HepG2 (cell line): ENCODE measurements at regions not wholly inside any gene's neighbourhood (a gene's known extent, or its start where the extent isn't known, plus 50 kb on each side); places are given as distances from the start of the nearest gene placed in this dataset.

Source experiments
- ATAC-seq: fragments of 200-7000 bp; cut with Tn5 transposase; 3 replicates; pipeline ENCODE4 v1.9.1; 2020; ENCODE audit warnings: mild to moderate bottlenecking, moderate library complexity
- BruUV-seq: library from RNA; stranded (reverse); fragments of 400-500 nt; replicated peaks from 2 replicates; lab custom pipeline; 2021; lab: Mats Ljungman, UMichigan
- CTCF ChIA-PET: fragments of 300-600 bp; formaldehyde crosslinking; extraction: SDS; loops from one replicate; lab custom pipeline; 2021; ENCODE audit warnings: low total read pairs, inconsistent platforms, low intra/inter-chr PET ratio; lab: Yijun Ruan, JAX
- POLR2A ChIA-PET: fragments of 350-600 bp; sonication (Branson Sonifier 250); formaldehyde crosslinking; loops from one replicate; lab custom pipeline; 2020; ENCODE audit warnings: antibody characterized with exemption, inconsistent platforms; lab: Yijun Ruan, JAX
- DNase-seq: peaks from one replicate; pipeline ENCODE4 v3.0.0-alpha.2; 2015; ENCODE audit warnings: low spot score
- FAIRE-seq: peaks from 3 replicates; lab custom pipeline; 2011; peaks lifted over from hg19 to GRCh38; lab: Jason Lieb, UNC
- H2AFZ ChIP-seq: one replicate; pipeline ENCODE4 v1.6.1; 2011; ENCODE audit warnings: low read length, inconsistent platforms
- H3K27ac ChIP-seq: fragments of 300-600 bp; 3 replicates; pipeline ENCODE4 v1.8.0; 2011; ENCODE audit warnings: mixed run types, mild to moderate bottlenecking, mixed read lengths, low read length, inconsistent platforms; ENCODE audit not compliant: insufficient read depth; ENCODE audit errors: extremely low read length
- H3K27me3 ChIP-seq, 2 experiments: fragments of 200-600 bp in 1 of 2; 2 replicates in 1 of 2; 3 replicates in 1 of 2; pipeline versions ENCODE4 v1.6.0 to v1.8.0; 2011; ENCODE audit warnings: low read length in 2 of 2, mild to moderate bottlenecking in 2 of 2, moderate library complexity in 2 of 2, inconsistent platforms in 1 of 2; ENCODE audit not compliant: insufficient read depth in 2 of 2, control insufficient read depth in 1 of 2
- H3K36me3 ChIP-seq, 2 experiments: fragments of 200-600 bp in 1 of 2; replicated peaks in 1 of 2; 2 replicates in 1 of 2; 3 replicates in 1 of 2; pipeline versions ENCODE4 v1.5.1 to v1.8.0; 2011; ENCODE audit warnings: low read length in 2 of 2, inconsistent platforms in 1 of 2; ENCODE audit not compliant: insufficient read depth in 2 of 2, control insufficient read depth in 1 of 2
- H3K4me1 ChIP-seq: 2 replicates; pipeline ENCODE4 v1.5.1; 2012; ENCODE audit warnings: low read length, inconsistent platforms; ENCODE audit not compliant: insufficient read depth
- H3K4me2 ChIP-seq: 2 replicates; pipeline ENCODE4 v1.6.0; 2011; ENCODE audit warnings: low read depth, low read length, inconsistent platforms
- H3K4me3 ChIP-seq, 3 experiments: fragments of 200-600 bp in 1 of 3; sonication (generic), shearing (Covaris generic) in 1 of 3; replicated peaks in 1 of 3; 2 replicates each; pipeline ENCODE4 v1.5.1; 2011 to 2016; ENCODE audit warnings: low read length in 3 of 3, inconsistent platforms in 2 of 3, low read depth in 2 of 3, mild to moderate bottlenecking in 2 of 3, control low read depth in 1 of 3, mixed read lengths in 1 of 3; ENCODE audit not compliant: insufficient read depth in 1 of 3
- H3K79me2 ChIP-seq: one replicate; pipeline ENCODE4 v1.6.1; 2011; ENCODE audit warnings: low read length, inconsistent platforms; ENCODE audit not compliant: insufficient read depth
- H3K9ac ChIP-seq: 2 replicates; pipeline ENCODE4 v1.6.0; 2011; ENCODE audit warnings: mild to moderate bottlenecking, low read depth, low read length, inconsistent platforms; ENCODE audit not compliant: insufficient read depth
- H3K9me3 ChIP-seq: 2 replicates; pipeline ENCODE4 v1.5.1; 2012; ENCODE audit warnings: mild to moderate bottlenecking, low read length
- H4K20me1 ChIP-seq: 2 replicates; pipeline ENCODE4 v1.6.0; 2011; ENCODE audit warnings: inconsistent platforms, mild to moderate bottlenecking, low read length, moderate library complexity; ENCODE audit not compliant: insufficient read depth
- AHR ChIP-seq: IDR thresholded peaks from 2 replicates; pipeline ENCODE4 v1.6.1; 2018; ENCODE audit warnings: missing genetic modification reagents, missing compliant biosample characterization
- MAFF ChIP-seq: IDR thresholded peaks from 2 replicates; pipeline ENCODE4 v1.6.1; 2011; ENCODE audit warnings: low read depth, low read length, improper control_type of control experiment
- MAFK ChIP-seq, 2 experiments: IDR thresholded peaks in 1 of 2; conservative IDR thresholded peaks in 1 of 2; 2 replicates each; pipeline ENCODE4 v1.6.1; 2011; ENCODE audit warnings: improper control_type of control experiment in 2 of 2, low read length in 2 of 2
- MAZ ChIP-seq, 2 experiments: sonication (generic) in 1 of 2; formaldehyde crosslinking in 1 of 2; IDR thresholded peaks; 2 replicates each; pipeline versions ENCODE4 v1.5.0 to v1.6.1; 2012 to 2020; ENCODE audit warnings: low read depth in 2 of 2, mild to moderate bottlenecking in 2 of 2, borderline replicate concordance in 1 of 2, improper control_type of control experiment in 1 of 2, low read length in 1 of 2, missing genetic modification reagents in 1 of 2, moderate library complexity in 1 of 2
- MZF1 ChIP-seq: sonication (generic); formaldehyde crosslinking; IDR thresholded peaks from 2 replicates; pipeline ENCODE4 v1.8.1; 2023; ENCODE audit warnings: mild to moderate bottlenecking, missing genetic modification reagents, borderline replicate concordance
- TGIF2 ChIP-seq: IDR thresholded peaks from 2 replicates; pipeline ENCODE4 v1.6.1; 2016; ENCODE audit warnings: control low read depth, missing compliant biosample characterization
- ZNF570 ChIP-seq: sonication (generic); formaldehyde crosslinking; IDR thresholded peaks from 2 replicates; pipeline ENCODE4 v1.4.0; 2020; ENCODE audit warnings: mild to moderate bottlenecking, missing genetic modification reagents, borderline replicate concordance
- WGBS: methylation state at CpG from one replicate; pipeline ENCODE4 v1.1.6; 2017; ENCODE audit warnings: low lambda C conversion rate; 5-methylcytosine and 5-hydroxymethylcytosine counted together
- in situ Hi-C: cut with HindIII; loops from 2 replicates; pipeline ENCODE4 v1.10.0; 2017; ENCODE audit warnings: low pct_unique_long_range_greater_than_20kb; ENCODE audit not compliant: extremely low pct_ligation_motif_present
- intact Hi-C: fragments of 100-400 bp; cut with micrococcal nuclease; formaldehyde crosslinking; loops from one replicate; pipeline ENCODE4 v1.10.0; 2022; ENCODE audit not compliant: unreplicated experiment
- TF ChIP-seq, protein P1 (sequence below): sonication (generic); formaldehyde crosslinking; IDR thresholded peaks from 2 replicates; pipeline ENCODE4 v1.8.0; 2022; ENCODE audit warnings: missing genetic modification reagents, mild to moderate bottlenecking, borderline replicate concordance
- TF ChIP-seq, protein P2 (sequence below): sonication (generic); formaldehyde crosslinking; IDR thresholded peaks from 2 replicates; pipeline ENCODE4 v1.4.0; 2020; ENCODE audit warnings: missing genetic modification reagents, borderline replicate concordance

DNA sequence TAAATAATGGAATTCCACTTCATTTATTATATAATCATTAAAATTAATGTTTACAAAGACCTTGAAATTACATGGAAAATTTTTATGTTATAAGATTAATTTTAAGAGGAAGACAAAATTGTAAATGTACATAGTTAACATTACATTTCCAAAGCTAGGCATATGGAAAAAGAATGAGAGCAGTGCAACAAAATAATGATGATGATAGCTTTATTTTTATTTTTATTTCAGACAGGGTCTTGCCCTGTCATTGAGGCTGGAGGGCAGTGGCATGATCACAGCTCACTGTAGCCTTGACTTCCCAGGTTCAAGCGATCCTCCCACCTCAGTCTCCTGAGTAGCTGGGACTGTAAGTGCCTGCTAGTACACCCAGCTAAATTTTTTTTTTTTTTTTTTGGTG, 61.2 kb upstream of the ZCCHC2 start:
- H3K27ac ChIP-seq: peak overlapping the region; percentile 95
- H2AFZ ChIP-seq: no peak overlapping the region
- peak overlapping the region; percentile 64 for H3K4me2 ChIP-seq
- no peaks in the 10 kb centered on the region for H3K9me3 ChIP-seq
- FAIRE-seq: no peak
- ChIA-PET CTCF (interaction anchor here (1.8 kb wide), 1 partner anchor 9 kb away, joined by 8 read pairs; no protein-coding TSS in a partner anchor), POLR2A (interaction anchor here (0.9 to 4.1 kb wide), 7 partner anchors 9 to 65 kb away, joined by 3 to 12 read pairs (median 5); partner anchors contain the start of gene ZCCHC2)
- DNase-seq: no peak
- in situ Hi-C loops: no loop called here
- 0 out of 2 replicates have a peak, but pooled peaks have one; percentile 13 for TF ChIP-seq MAFF
- TF ChIP-seq AHR (CRISPR knock-in tag): no peak
- no peak for TF ChIP-seq ZNF570 (CRISPR knock-in tag)
- TF ChIP-seq, protein P1, sequence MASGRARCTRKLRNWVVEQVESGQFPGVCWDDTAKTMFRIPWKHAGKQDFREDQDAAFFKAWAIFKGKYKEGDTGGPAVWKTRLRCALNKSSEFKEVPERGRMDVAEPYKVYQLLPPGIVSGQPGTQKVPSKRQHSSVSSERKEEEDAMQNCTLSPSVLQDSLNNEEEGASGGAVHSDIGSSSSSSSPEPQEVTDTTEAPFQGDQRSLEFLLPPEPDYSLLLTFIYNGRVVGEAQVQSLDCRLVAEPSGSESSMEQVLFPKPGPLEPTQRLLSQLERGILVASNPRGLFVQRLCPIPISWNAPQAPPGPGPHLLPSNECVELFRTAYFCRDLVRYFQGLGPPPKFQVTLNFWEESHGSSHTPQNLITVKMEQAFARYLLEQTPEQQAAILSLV: no peak
- no peak for TF ChIP-seq TGIF2 (CRISPR knock-in tag)
- peak; percentile 54 to 59; a peak in 3 of 4 replicates for TF ChIP-seq MAFK (conservative IDR thresholded peaks at IDR 0.05 in 1 of 2, IDR thresholded peaks at IDR 0.05 in 1 of 2; ENCODE audit: low read length in 2 of 2)
- 40% methylated on average over 1 of the region's 1 CpG for WGBS
- H3K79me2 ChIP-seq: peaks cover 3% of the 10 kb centered on the region
- ATAC-seq: no peak
- H3K4me3 ChIP-seq: peak overlapping the region in 2 of 3 experiments; percentile 44 to 45; a peak in 2 of 6 replicates
- BruUV-seq: no TSS peak
- H3K36me3 ChIP-seq: no peaks in the 10 kb centered on the region
- peaks cover 63% of the 10 kb centered on the region for H3K4me1 ChIP-seq
- peak overlapping the region; percentile 69 for H3K9ac ChIP-seq
- H4K20me1 ChIP-seq: no peaks in the 10 kb centered on the region
- intact Hi-C loops: loop anchor here (1.0 to 2.0 kb wide), 3 partner anchors 9 to 61 kb away; partner anchors contain the start of gene ZCCHC2
- no peaks in the 10 kb centered on the region for H3K27me3 ChIP-seq

DNA sequence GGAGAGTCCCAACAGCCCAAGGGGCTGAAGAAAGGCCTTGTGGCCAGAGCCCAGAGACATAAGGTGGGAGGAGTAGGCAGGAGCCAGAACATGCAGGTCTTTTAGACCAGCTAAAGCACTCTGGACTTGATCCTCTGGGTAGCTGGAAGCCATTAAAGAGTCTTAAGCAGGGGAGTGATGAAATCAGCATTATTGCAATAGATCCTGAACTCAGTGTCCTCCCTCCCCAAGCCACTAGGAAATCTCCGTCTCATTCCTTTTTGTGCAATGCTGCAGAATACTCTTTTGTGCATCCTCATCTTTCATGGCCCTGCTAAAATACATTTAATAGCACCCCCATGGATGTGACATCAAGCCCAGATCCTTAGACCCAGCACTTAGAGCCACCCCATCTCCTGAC, 58.6 kb upstream of the ZCCHC2 start:
- no TSS peak for BruUV-seq
- POLR2A ChIA-PET: interaction anchor here (1.2 kb wide), 1 partner anchor 58 kb away, joined by 3 read pairs; the partner anchor contains the start of gene ZCCHC2
- peaks cover 36% of the 10 kb centered on the region for H3K4me1 ChIP-seq
- in situ Hi-C loops: no loop called here
- no peak for FAIRE-seq
- DNase-seq: no peak
- intact Hi-C loops: no loop called here
- H3K36me3 ChIP-seq: no peaks in the 10 kb centered on the region
- no peak overlapping the region for H3K4me3 ChIP-seq
- no peaks in the 10 kb centered on the region for H3K79me2 ChIP-seq
- no peak for ATAC-seq
- H3K9ac ChIP-seq: no peak overlapping the region
- WGBS: 100% methylated on average over 1 of the region's 1 CpG
- H4K20me1 ChIP-seq: no peaks in the 10 kb centered on the region
- H3K27ac ChIP-seq: no peak overlapping the region
- H3K27me3 ChIP-seq: no peaks in the 10 kb centered on the region
- H3K9me3 ChIP-seq: no peaks in the 10 kb centered on the region
- TF ChIP-seq, protein P2, sequence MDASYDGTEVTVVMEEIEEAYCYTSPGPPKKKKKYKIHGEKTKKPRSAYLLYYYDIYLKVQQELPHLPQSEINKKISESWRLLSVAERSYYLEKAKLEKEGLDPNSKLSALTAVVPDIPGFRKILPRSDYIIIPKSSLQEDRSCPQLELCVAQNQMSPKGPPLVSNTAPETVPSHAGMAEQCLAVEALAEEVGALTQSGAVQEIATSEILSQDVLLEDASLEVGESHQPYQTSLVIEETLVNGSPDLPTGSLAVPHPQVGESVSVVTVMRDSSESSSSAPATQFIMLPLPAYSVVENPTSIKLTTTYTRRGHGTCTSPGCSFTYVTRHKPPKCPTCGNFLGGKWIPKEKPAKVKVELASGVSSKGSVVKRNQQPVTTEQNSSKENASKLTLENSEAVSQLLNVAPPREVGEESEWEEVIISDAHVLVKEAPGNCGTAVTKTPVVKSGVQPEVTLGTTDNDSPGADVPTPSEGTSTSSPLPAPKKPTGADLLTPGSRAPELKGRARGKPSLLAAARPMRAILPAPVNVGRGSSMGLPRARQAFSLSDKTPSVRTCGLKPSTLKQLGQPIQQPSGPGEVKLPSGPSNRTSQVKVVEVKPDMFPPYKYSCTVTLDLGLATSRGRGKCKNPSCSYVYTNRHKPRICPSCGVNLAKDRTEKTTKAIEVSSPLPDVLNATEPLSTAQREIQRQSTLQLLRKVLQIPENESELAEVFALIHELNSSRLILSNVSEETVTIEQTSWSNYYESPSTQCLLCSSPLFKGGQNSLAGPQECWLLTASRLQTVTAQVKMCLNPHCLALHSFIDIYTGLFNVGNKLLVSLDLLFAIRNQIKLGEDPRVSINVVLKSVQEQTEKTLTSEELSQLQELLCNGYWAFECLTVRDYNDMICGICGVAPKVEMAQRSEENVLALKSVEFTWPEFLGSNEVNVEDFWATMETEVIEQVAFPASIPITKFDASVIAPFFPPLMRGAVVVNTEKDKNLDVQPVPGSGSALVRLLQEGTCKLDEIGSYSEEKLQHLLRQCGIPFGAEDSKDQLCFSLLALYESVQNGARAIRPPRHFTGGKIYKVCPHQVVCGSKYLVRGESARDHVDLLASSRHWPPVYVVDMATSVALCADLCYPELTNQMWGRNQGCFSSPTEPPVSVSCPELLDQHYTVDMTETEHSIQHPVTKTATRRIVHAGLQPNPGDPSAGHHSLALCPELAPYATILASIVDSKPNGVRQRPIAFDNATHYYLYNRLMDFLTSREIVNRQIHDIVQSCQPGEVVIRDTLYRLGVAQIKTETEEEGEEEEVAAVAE (CRISPR knock-in tag): no peak
- no peak for TF ChIP-seq MZF1 (CRISPR knock-in tag)
- no peak for TF ChIP-seq MAZ (IDR thresholded peaks at IDR 0.05; ENCODE audit: borderline replicate concordance, low read depth, low read length)
- no peak for TF ChIP-seq MAZ (CRISPR knock-in tag; IDR thresholded peaks at IDR 0.05; ENCODE audit: low read depth)
- CTCF ChIA-PET: no interaction called here
- H3K4me2 ChIP-seq: no peak overlapping the region
- no peak overlapping the region for H2AFZ ChIP-seq
